Inflammatory macrophage (primary cell): ENCODE measurements at regions not wholly inside any gene's neighbourhood (a gene's known extent, or its start where the extent isn't known, plus 50 kb on each side); places are given as distances from the start of the nearest gene placed in this dataset.

Experiments
- DNase-seq, 2 donors: peaks; one replicate each; pipeline ENCODE4 v3.0.0-alpha.2; 2020 to 2022

- DNase-seq = no peak
These were observed 97.5 kb upstream of the PRSS58 start for GRCh38 chr7:142355328-142355727.

- no peak for DNase-seq
These were observed 95.5 kb upstream of the PRSS58 start for GRCh38 chr7:142353147-142354060.

GRCh38 chr7:142352543-142352942 is 94.7 kb upstream of the PRSS58 start:
- peak; percentile 60 to 67 for DNase-seq

- DNase-seq = no peak
These were observed 93.3 kb upstream of the PRSS58 start for GRCh38 chr7:142351145-142351544.

- no peak for DNase-seq
These were observed 92.0 kb upstream of the PRSS58 start for GRCh38 chr7:142349670-142350405.

- DNase-seq = no peak
These were observed 91.1 kb upstream of the PRSS58 start for GRCh38 chr7:142348921-142349405.

- DNase-seq = no peak
These were observed 90.2 kb upstream of the PRSS58 start for GRCh38 chr7:142348100-142348499.

- no peak for DNase-seq
These were observed 89.2 kb upstream of the PRSS58 start for GRCh38 chr7:142347091-142347490.

- DNase-seq = no peak
These were observed 88.0 kb upstream of the PRSS58 start for GRCh38 chr7:142345811-142346210.

- no peak for DNase-seq
These were observed 81.0 kb upstream of the PRSS58 start for GRCh38 chr7:142338633-142339501.

GRCh38 chr7:142337054-142338001 is 79.5 kb upstream of the PRSS58 start:
- no peak for DNase-seq

- DNase-seq = no peak
These were observed 76.9 kb upstream of the PRSS58 start for GRCh38 chr7:142334806-142335205.

- no peak for DNase-seq
These were observed 76.4 kb upstream of the PRSS58 start for GRCh38 chr7:142334236-142334635.

- no peak for DNase-seq
These were observed 74.6 kb upstream of the PRSS58 start for GRCh38 chr7:142332421-142332820.

GRCh38 chr7:142331941-142332340 is 74.1 kb upstream of the PRSS58 start:
- no peak for DNase-seq

GRCh38 chr7:142329062-142329790 is 71.4 kb upstream of the PRSS58 start:
- DNase-seq = no peak

GRCh38 chr7:142328551-142328950 is 70.7 kb upstream of the PRSS58 start:
- DNase-seq = no peak

- DNase-seq = no peak
These were observed 70.0 kb upstream of the PRSS58 start for GRCh38 chr7:142327628-142328405.

- DNase-seq = peak in 1 of 2 donors; percentile 25
These were observed 65.8 kb upstream of the PRSS58 start for GRCh38 chr7:142323706-142324105.

GRCh38 chr7:142321391-142321790 is 63.5 kb upstream of the PRSS58 start:
- no peak for DNase-seq
